ENCODE measurements at regions not wholly inside any gene's neighbourhood (a gene's known extent, or its start where the extent isn't known, plus 50 kb on each side); places are given as distances from the start of the nearest gene placed in this dataset.

- H3K27me3 ChIP-seq = peaks cover 0 to 3% (median 0%) of the 10 kb centered on the region in 7 donors
- 92 to 98% methylated on average over 3 of the region's 3 CpGs for WGBS, 2 donors
- no peak for TF ChIP-seq CTCF (IDR thresholded peaks at IDR 0.05)
- DNase-seq (no peak), ATAC-seq (no peak)
- no peaks in the 10 kb centered on the region for H3K36me3 ChIP-seq
- H3K4me3 ChIP-seq = no peak overlapping the region
- no peak overlapping the region for H3K27ac ChIP-seq
- intact Hi-C loops (cut with DNase I) = no loop called here
- no peaks in the 10 kb centered on the region for H3K9me3 ChIP-seq
- peaks cover 0 to 33% (median 0%) of the 10 kb centered on the region in 9 donors for H3K4me1 ChIP-seq
Measured at GRCh38 chr12:89877136-89877535, 168.5 kb upstream of the ATP2B1 start.

DNA sequence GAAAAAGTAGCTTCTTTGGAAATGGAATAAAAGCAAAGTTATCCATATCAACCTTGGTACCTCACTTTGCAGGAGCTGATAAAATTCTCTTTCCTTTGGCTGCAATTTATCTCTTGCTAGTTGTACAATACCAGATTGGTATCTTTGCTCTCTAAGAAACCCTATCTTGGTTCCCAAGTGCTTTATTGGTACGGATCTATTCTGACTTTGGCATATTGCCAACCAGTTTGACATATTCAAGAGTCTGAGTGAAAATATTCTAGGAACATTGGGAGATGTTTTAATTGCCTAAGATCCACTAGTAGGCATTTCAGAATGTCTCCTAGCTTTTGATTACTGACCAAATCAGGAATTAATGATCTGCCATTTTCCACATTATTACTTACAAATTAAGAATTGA, 167.2 kb upstream of the ATP2B1 start:
- no peak overlapping the region for H3K4me3 ChIP-seq
- 16 to 33% methylated on average over 1 of the region's 1 CpG for WGBS, 2 donors

GRCh38 chr12:89875225-89875624, 166.6 kb upstream of the ATP2B1 start:
- H3K9me3 ChIP-seq = peaks cover 0 to 16% (median 6%) of the 10 kb centered on the region in 11 donors
- H3K4me3 ChIP-seq = no peak overlapping the region
- 87 to 90% methylated on average over 2 of the region's 2 CpGs for WGBS, 2 donors
- peaks cover 0 to 6% (median 0%) of the 10 kb centered on the region in 7 donors for H3K27me3 ChIP-seq
- DNase-seq = no peak
- H3K27ac ChIP-seq = no peak overlapping the region
- ATAC-seq = no peak
- TF ChIP-seq CTCF (IDR thresholded peaks at IDR 0.05) = no peak
- peaks cover 0 to 14% (median 0%) of the 10 kb centered on the region in 9 donors for H3K4me1 ChIP-seq
- intact Hi-C loops (cut with DNase I) = no loop called here
- H3K36me3 ChIP-seq = no peaks in the 10 kb centered on the region

More for the DNA sequence above, 167.2 kb upstream of the ATP2B1 start:
- H3K27ac ChIP-seq = no peak overlapping the region
- no peak for TF ChIP-seq CTCF (IDR thresholded peaks at IDR 0.05)
- ATAC-seq = no peak
- peaks cover 0 to 20% (median 0%) of the 10 kb centered on the region in 9 donors for H3K4me1 ChIP-seq
- intact Hi-C loops (cut with DNase I) = no loop called here
- DNase-seq = no peak
- peaks cover 0 to 6% (median 0%) of the 10 kb centered on the region in 7 donors for H3K27me3 ChIP-seq
- H3K36me3 ChIP-seq = no peaks in the 10 kb centered on the region
- peaks cover 0 to 11% (median 6%) of the 10 kb centered on the region in 11 donors for H3K9me3 ChIP-seq

- Histone ChIP-seq H3K4me3 (no peak overlapping the region), H3K36me3 (no peaks in the 10 kb centered on the region), H3K4me1 (peaks cover 0 to 6% (median 0%) of the 10 kb centered on the region in 9 donors), H3K27ac (no peak overlapping the region), H3K27me3 (peaks cover 0 to 6% (median 0%) of the 10 kb centered on the region in 7 donors), H3K9me3 (peaks cover 0 to 24% (median 8%) of the 10 kb centered on the region in 11 donors)
- intact Hi-C loops (cut with DNase I) = no loop called here
- WGBS, 2 donors = 82 to 85% methylated on average over 5 of the region's 5 CpGs
- DNase-seq = peak in 1 of 2 donors; percentile 25
- ATAC-seq = peak in 5 of 8 donors; percentile 50 to 82 (median 61)
- no peak for TF ChIP-seq CTCF (IDR thresholded peaks at IDR 0.05)
Measured at GRCh38 chr12:89874146-89874545, 165.5 kb upstream of the ATP2B1 start.

All from heart right ventricle (tissue), 16 donors.